ENCODE measurements at regions not wholly inside any gene's neighbourhood (a gene's known extent, or its start where the extent isn't known, plus 50 kb on each side); places are given as distances from the start of the nearest gene placed in this dataset.

DNA sequence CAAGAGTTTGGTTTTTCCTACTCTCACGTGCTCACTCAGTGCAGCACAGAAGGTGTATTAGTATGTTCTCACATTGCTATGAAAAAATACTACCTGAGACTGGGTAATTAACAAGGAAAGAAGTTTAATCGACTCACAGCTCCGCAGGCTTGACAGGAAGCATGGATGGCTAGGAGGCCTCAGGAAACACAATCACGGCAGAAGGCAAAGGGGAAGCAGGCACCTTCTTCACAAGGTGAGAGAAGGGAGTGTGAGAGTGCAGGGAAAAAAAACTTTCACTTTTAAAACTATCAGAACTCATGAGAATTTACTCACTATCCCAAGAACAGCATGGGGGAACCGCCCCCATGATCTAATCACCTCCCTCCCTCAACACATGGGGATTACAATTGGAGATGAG, 185.8 kb upstream of the TMPO start:
- Mint-ChIP-seq H3K4me1 (no peaks in the 10 kb centered on the region), H3K9me3 (no peaks in the 10 kb centered on the region), H3K36me3 (ENCODE audit: low read depth) (no peaks in the 10 kb centered on the region), H3K27ac (no peak overlapping the region), H3K27me3 (peaks cover 9% of the 10 kb centered on the region), H3K4me3 (no peak overlapping the region)
- no peak for ATAC-seq (replicated peaks)

DNA sequence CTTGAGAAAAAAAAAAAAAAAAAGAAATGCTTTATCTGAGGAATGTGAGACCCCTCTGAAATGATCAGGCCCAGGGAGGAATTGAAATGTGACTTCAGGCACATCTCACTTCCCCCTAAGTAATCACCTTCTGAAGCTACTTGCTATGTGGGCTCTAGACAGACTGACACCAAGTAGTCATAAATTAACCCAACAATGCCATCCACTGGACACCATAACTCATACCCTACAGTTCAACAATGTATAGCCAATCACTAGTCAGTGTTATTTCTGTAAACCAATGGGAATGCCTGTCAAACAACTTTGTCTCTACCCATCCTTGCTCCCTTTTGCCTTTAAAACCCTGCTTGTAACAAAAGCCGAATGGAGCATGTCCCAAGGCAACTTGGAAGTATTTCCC, 182.7 kb upstream of the TMPO start:
- Mint-ChIP-seq H3K27ac (no peak overlapping the region), H3K9me3 (no peaks in the 10 kb centered on the region), H3K4me1 (no peaks in the 10 kb centered on the region), H3K4me3 (no peak overlapping the region), H3K27me3 (peaks cover 22% of the 10 kb centered on the region), H3K36me3 (ENCODE audit: low read depth) (no peaks in the 10 kb centered on the region)
- no peak for ATAC-seq (replicated peaks)

DNA sequence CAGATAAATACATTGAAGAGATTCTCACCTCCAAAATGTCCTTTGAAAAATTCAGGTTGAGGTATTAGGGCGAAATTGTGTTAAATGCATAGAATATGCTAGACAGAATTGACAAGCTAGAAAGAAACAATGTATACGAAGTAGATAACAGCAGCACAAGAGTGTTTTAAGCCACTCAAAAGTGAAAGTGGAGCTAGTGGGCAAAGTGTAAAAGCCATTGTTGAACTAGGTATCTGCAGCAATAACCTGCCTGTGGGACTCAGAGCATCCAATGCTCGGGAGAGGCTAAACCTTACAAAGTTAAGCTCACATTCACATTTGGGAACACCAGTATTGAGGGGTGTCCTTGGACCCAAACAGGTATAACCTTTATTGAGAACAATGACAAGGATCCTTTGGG, 180.6 kb upstream of the TMPO start:
- no peaks in the 10 kb centered on the region for H3K36me3 Mint-ChIP-seq (ENCODE audit: low read depth)
- H3K4me3 Mint-ChIP-seq, result no peak overlapping the region
- peaks cover 32% of the 10 kb centered on the region for H3K27me3 Mint-ChIP-seq
- no peaks in the 10 kb centered on the region for H3K4me1 Mint-ChIP-seq
- no peak for ATAC-seq (replicated peaks)
- H3K27ac Mint-ChIP-seq, result no peak overlapping the region
- no peaks in the 10 kb centered on the region for H3K9me3 Mint-ChIP-seq

DNA sequence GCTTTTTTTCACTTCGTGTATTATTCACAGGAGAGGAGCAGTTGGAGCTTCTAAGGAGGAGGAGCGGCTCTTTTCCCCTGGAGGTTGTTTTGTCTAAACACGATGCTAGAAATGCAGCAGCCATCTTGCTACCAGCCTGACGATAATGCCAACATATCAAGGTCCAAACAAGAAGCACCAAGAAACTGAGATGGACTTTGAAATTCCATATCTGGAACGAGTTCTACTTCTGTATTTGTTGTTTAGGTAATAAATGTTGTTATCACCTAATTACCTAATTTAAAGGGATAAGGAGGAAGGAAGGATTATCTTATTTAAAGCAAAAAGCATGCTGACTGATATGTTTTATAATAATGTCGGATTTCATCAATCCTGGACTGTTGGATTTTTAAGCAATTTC, 174.4 kb upstream of the TMPO start:
- H3K4me3 Mint-ChIP-seq, result no peak overlapping the region
- ATAC-seq (replicated peaks), result no peak
- no peaks in the 10 kb centered on the region for H3K9me3 Mint-ChIP-seq
- no peaks in the 10 kb centered on the region for H3K36me3 Mint-ChIP-seq (ENCODE audit: low read depth)
- H3K27me3 Mint-ChIP-seq, result peaks cover 43% of the 10 kb centered on the region
- H3K27ac Mint-ChIP-seq, result no peak overlapping the region
- no peaks in the 10 kb centered on the region for H3K4me1 Mint-ChIP-seq

DNA sequence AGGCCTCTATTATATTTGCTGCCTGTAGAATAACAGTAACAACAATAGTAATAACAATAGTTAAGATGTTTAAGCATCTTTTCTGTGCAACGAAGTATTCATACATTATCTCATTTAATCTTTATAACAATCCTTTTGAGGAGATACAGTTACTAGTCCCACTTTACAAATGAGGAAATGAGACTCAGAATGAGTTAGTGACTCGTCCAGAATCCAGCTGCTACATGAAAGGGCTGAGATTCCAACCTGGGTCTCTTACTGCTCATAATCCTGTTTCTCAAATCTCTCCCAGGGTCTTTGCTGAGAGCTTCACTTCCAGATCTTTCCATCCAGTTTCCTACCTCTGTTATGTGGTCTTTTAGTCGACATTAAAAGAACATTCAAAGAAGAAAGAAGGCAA, 173.7 kb upstream of the TMPO start:
- Mint-ChIP-seq H3K9me3 (no peaks in the 10 kb centered on the region), H3K4me3 (no peak overlapping the region), H3K27ac (no peak overlapping the region), H3K4me1 (no peaks in the 10 kb centered on the region), H3K27me3 (peaks cover 42% of the 10 kb centered on the region), H3K36me3 (ENCODE audit: low read depth) (no peaks in the 10 kb centered on the region)
- no peak for ATAC-seq (replicated peaks)

DNA sequence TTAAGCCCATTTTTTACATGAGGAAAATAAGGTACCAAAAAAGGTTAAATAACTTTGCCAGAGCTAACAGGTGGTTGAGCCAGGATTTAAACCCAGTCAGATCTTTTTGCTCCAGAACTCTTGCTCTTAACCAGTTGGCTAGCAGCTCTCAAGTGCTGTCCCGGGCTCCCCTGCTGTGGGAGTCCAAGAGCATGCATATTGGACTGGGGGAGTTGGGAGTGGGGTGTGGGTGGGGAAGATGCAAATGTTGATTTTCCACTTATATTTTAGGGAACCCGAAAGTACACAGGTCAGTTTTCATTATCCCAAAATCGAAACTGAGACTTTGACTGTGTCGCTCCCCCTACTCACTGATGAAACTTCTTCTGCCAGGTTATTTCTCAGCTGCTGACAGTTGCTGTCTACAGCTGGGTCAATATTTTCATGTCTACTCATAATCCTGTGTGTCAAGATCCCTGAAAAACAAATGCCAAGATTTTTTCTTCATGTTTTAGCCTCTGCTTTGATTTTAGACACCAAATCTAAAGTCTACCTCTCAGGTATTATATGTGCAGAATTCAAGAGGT, 172.3 kb upstream of the TMPO start:
- Mint-ChIP-seq H3K27me3 (peaks cover 38% of the 10 kb centered on the region), H3K36me3 (ENCODE audit: low read depth) (no peaks in the 10 kb centered on the region), H3K27ac (no peak overlapping the region), H3K4me3 (no peak overlapping the region), H3K9me3 (no peaks in the 10 kb centered on the region), H3K4me1 (no peaks in the 10 kb centered on the region)
- no peak for ATAC-seq (replicated peaks)

DNA sequence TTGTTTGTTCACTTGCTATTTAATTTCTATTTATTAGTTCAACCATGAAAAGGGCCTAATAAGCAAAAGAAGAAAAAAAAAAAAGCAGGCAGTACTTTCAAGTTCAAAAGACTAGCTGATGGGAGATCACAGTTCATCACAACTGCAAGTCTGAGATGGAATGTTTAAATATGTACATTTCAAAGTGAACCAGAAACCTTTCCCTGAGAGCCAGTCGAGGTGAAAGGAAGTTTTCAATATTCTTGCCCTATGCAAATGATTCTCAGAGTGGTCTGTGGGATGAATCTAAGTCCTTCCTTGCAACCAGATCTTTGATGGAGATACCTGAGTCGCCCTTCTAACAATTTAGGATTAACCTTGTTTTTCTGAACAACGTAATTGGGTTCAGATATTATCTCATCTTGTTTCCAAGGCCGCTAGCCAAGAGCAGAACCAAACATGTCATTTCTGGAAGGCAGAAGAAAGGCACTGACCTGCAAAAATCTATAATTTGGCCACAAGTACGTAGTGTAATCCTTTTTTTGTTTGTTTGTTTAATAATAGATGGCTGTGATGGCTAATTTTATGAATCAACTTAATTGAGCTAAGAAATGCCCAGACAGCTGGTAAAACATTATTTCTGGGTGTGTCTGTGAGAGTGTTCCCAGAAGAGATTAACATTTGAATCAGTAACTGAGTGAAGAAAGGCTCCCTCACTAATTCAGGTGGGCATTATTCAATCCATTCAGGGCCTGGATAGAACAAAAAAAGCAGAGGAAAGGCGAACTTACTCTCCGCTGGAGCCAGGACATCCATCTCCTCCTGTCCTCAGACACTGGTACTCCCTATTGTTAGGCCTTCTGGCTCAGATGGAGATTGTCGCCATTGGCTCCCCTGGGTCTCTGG, 171.1 kb upstream of the TMPO start:
- Mint-ChIP-seq H3K36me3 (ENCODE audit: low read depth) (no peaks in the 10 kb centered on the region), H3K4me3 (no peak overlapping the region), H3K27me3 (peaks cover 27% of the 10 kb centered on the region), H3K27ac (no peak overlapping the region), H3K9me3 (no peaks in the 10 kb centered on the region), H3K4me1 (no peaks in the 10 kb centered on the region)
- no peak for ATAC-seq (replicated peaks)

DNA sequence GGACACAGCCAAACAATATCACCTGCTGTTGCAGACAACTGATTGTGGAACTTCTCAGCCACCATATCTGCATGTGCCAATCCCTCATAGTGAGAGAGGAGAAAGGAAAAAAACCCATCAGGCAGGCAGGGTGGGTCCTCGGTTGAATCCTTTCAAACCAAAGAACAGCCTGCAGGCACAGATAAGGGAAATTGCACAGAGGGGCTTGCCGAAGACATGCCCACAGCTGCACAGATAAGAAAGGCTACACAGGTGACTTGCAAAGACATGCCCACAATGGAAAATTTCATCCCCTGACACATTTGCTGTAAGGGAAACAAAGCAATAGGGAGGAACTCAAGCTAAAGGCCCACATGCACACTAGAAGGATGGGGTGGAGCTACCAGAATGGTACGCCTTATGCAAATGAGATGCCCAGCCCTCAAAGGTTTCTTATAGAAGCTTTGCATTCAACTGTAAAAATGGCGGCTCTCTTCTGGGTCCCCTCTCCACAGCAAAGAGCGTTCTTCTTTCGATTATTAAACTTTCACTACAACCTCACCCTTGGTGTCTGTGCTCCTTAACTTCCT, 170.0 kb upstream of the TMPO start:
- peaks cover 28% of the 10 kb centered on the region for H3K27me3 Mint-ChIP-seq
- no peaks in the 10 kb centered on the region for H3K36me3 Mint-ChIP-seq (ENCODE audit: low read depth)
- no peaks in the 10 kb centered on the region for H3K9me3 Mint-ChIP-seq
- H3K27ac Mint-ChIP-seq, result no peak overlapping the region
- H3K4me1 Mint-ChIP-seq, result no peaks in the 10 kb centered on the region
- no peak for ATAC-seq (replicated peaks)
- no peak overlapping the region for H3K4me3 Mint-ChIP-seq

DNA sequence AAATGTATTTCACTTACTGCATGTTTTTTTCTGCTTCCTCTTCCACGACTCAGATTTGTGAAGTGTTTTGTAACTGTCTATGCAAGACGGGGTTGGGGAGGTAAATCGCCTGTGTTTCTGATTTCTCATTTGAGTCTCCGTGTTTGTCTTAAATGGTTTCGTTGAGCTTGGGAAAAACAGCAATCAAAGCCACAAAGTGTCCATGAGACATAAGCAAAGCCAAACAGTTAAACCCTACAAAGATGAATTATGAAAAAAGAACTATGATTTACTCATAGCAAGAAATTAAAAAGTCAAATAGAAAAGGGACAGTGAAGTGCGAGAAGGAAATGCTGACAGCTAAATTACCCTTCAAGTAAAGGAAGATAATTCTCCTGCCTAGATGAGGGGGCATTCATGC, 164.3 kb upstream of the TMPO start:
- H3K27me3 Mint-ChIP-seq, result peaks cover 11% of the 10 kb centered on the region
- H3K36me3 Mint-ChIP-seq (ENCODE audit: low read depth), result no peaks in the 10 kb centered on the region
- no peak overlapping the region for H3K27ac Mint-ChIP-seq
- peak; percentile 25 for ATAC-seq (replicated peaks)
- H3K9me3 Mint-ChIP-seq, result no peaks in the 10 kb centered on the region
- no peak overlapping the region for H3K4me3 Mint-ChIP-seq
- H3K4me1 Mint-ChIP-seq, result peaks cover 4% of the 10 kb centered on the region

DNA sequence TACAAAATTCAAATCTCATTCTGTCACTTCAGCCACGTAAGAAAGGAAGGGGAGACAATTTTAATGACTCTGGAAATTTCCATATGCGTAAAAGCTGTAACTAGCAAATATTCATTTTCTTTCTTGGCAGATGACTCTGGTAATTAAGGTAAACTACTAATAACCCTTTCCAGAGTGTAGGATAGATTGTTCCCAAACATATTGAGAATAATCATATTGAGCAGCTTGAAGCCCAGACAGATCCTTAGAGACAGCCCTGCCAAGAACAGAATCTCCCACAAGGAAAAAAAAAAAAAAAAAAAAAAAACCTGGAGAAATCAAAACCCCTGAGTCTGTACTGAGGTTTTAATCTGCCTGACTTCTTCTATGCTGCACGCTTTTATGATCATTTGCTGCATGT, 163.6 kb upstream of the TMPO start:
- no peak overlapping the region for H3K27ac Mint-ChIP-seq
- H3K27me3 Mint-ChIP-seq, result peaks cover 9% of the 10 kb centered on the region
- H3K36me3 Mint-ChIP-seq (ENCODE audit: low read depth), result no peaks in the 10 kb centered on the region
- H3K4me1 Mint-ChIP-seq, result peaks cover 4% of the 10 kb centered on the region
- no peak for ATAC-seq (replicated peaks)
- H3K4me3 Mint-ChIP-seq, result no peak overlapping the region
- H3K9me3 Mint-ChIP-seq, result no peaks in the 10 kb centered on the region

DNA sequence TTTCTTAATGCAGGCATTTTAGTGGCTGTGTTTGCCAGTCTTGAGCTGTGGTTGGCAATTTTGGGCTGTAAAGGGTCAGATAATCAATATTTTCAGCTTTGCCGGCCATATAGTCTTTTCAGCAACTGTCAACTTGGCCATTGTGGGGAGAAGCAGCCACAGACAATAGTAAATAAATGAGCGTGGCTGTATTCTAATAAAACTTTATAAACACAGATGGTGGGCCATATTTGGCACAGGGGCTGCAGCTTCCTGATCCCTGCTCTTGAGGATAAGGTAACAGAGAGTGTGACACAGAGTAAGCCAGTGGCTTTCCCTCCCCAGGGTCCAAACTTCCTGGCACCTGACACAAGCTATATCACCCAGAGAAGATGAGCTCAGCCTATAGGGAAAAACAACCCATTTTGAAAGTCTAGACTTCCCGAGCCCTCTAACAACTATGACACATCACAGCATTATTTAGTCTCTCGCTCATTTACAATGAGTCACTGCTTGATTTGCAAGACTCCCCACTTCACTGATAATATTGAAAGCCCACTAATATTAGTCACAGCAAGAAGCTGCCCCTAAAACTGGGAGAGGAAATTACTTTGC, 163.1 kb upstream of the TMPO start:
- Mint-ChIP-seq H3K4me1 (peaks cover 4% of the 10 kb centered on the region), H3K36me3 (ENCODE audit: low read depth) (no peaks in the 10 kb centered on the region), H3K27ac (peak overlapping the region; percentile 59), H3K27me3 (peaks cover 10% of the 10 kb centered on the region), H3K9me3 (no peaks in the 10 kb centered on the region), H3K4me3 (no peak overlapping the region)
- peak; percentile 89 for ATAC-seq (replicated peaks)

DNA sequence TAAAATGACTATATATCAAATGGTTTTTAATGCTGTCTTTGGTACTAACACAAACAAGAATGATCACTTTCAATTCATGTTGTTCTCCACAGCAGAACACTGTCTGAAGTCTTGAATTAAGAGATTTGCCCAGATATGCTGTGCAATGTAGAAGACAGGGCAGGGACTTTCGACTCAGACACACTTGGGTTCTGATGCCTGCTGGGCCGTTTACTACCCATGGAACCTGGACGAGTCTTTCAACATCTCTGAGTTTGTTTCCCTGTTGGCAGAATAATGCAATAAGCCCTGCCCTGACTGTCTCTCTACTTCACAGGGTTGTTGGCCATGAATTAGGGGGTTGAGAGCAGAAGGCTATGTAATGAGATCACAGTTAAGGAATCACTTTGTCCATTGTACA, 162.6 kb upstream of the TMPO start:
- no peak overlapping the region for H3K4me3 Mint-ChIP-seq
- peak; percentile 60 for ATAC-seq (replicated peaks)
- peaks cover 12% of the 10 kb centered on the region for H3K27me3 Mint-ChIP-seq
- H3K27ac Mint-ChIP-seq, result peak overlapping the region; percentile 59
- no peaks in the 10 kb centered on the region for H3K36me3 Mint-ChIP-seq (ENCODE audit: low read depth)
- H3K9me3 Mint-ChIP-seq, result no peaks in the 10 kb centered on the region
- peaks cover 4% of the 10 kb centered on the region for H3K4me1 Mint-ChIP-seq

DNA sequence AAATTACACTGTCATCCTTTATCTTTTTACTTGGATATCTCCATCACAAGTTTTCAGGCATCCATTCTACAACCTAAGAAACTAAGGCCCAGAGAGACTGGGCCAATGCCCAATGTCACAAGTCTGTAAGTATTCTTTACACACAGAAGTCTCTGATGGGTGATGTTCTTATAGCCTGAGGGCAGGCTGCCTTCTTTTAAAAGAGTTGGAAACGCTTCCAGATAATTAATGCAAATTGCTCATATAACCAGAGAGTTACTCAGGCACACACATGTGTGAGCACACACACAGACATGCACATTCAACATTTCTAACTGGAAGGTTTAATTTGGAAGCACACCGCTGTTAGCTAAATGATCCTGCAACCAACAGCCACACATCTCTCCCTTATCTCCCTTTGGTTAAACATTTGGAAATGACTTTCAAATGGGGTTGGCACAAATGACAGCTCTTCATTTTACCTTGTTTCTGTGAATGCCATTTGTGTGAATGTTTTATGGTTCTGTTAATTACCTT, 160.8 kb upstream of the TMPO start:
- Mint-ChIP-seq H3K9me3 (no peaks in the 10 kb centered on the region), H3K4me1 (peaks cover 4% of the 10 kb centered on the region), H3K36me3 (ENCODE audit: low read depth) (no peaks in the 10 kb centered on the region), H3K27me3 (peaks cover 11% of the 10 kb centered on the region), H3K4me3 (no peak overlapping the region), H3K27ac (no peak overlapping the region)
- ATAC-seq (replicated peaks), result no peak

DNA sequence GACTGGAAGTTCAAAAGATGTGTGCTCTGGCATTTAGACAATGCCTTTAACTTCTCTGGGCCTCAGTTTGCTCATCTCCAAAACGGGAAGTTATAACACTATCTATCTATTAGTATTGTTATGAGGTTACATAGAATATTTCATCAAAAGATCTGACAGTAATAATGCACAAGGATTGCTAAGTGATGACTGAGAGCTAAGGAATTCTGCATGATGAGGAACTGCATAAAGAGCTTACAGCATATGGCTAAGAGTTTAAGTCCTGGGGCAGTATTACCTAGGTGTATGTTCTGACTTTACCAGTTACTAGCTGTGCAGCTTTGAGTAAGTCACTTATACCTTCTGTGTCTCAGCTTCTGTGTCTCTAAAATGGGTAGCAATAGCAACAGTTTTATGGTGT, 160.1 kb upstream of the TMPO start:
- Mint-ChIP-seq H3K4me1 (peaks cover 4% of the 10 kb centered on the region), H3K27me3 (peaks cover 10% of the 10 kb centered on the region), H3K9me3 (no peaks in the 10 kb centered on the region), H3K4me3 (no peak overlapping the region), H3K27ac (no peak overlapping the region), H3K36me3 (ENCODE audit: low read depth) (no peaks in the 10 kb centered on the region)
- ATAC-seq (replicated peaks), result no peak

DNA sequence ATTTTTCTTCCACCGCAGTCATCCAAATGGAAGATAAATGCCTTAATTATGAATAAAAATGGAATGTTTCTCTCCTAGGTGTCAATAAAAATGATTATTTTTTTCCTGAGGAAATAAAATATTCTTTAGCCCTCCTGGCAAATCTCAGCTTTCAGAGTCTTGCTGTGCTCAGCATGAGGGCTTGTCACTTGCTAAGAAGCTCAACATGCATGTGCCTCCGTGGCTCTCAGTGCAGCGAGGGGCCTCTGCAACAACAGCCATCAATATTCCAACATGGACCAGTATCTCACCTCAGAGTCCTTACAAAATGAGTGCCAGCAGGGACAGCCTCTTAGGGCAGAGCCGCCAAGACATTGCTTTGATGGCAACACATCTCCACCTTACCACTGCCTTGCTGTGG, 159.5 kb upstream of the TMPO start:
- H3K9me3 Mint-ChIP-seq, result no peaks in the 10 kb centered on the region
- no peak for ATAC-seq (replicated peaks)
- no peak overlapping the region for H3K4me3 Mint-ChIP-seq
- H3K4me1 Mint-ChIP-seq, result peaks cover 3% of the 10 kb centered on the region
- no peak overlapping the region for H3K27ac Mint-ChIP-seq
- peaks cover 10% of the 10 kb centered on the region for H3K27me3 Mint-ChIP-seq
- no peaks in the 10 kb centered on the region for H3K36me3 Mint-ChIP-seq (ENCODE audit: low read depth)

All from activated T-helper 17 cell treated with anti-CD3 and anti-CD28 coated beads, Interleukin-2, amount 50 U/mL, for 72 hours (primary cell).